Activated CD4-positive, alpha-beta T cell treated with anti-CD3 and anti-CD28 coated beads, Interleukin-2, Interleukin-6, amounts not matched to agents 100 ng/mL and 50 ng/mL, durations not matched to agents 16 hours and 8 hours (primary cell): ENCODE measurements at regions not wholly inside any gene's neighbourhood (a gene's known extent, or its start where the extent isn't known, plus 50 kb on each side); places are given as distances from the start of the nearest gene placed in this dataset.
A peak's percentile ranks its signal among the peaks of the same experiment; 100 is the strongest.
"Not testable (repeated sequence)": the region's sequence is repeated elsewhere in the genome, so short reads cannot be mapped to it uniquely, and the experiment has no call there.

Experiments used
- DNase-seq: peaks from one replicate; pipeline ENCODE4 v3.0.0-alpha.2; 2020

DNA sequence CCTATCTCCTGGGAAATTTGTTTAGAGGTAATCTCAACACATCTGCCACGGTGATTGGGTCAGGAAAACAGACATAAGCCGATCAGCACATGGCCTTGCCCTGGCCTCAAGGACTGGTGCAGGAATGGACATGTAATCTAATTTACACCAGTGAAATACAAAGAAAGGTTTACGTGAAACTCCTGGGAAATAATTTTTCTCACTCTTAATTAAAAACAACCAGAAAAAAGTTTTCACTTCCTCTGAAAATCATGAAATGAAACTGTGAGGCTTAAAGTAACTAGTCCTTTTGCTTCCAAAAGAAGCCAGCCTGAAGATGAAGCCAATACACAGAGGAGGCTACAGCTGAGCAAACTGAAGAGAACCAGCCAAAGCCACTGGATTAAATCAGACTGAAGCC, 154.1 kb upstream of the FAM241A start:
- no peak for DNase-seq

DNA sequence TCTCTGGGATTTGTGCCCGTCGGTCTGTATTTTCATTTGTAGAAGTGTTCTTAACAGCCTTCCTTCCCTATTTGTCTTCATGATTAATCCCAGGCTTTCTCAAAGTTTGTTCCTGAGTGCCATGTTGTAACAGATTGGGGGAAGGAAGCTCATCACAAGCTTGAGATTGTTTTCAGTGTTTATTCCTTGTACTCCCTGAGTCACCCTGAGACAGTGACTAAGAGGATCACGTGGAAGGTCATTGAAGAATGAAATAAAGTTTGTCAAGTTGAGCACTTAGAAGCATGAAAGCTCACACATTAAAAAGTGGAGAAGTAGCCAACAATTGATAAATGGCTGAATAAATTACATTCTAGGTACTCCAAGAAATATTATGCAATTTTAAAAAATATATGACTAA, 153.5 kb upstream of the FAM241A start:
- DNase-seq = no peak

DNA sequence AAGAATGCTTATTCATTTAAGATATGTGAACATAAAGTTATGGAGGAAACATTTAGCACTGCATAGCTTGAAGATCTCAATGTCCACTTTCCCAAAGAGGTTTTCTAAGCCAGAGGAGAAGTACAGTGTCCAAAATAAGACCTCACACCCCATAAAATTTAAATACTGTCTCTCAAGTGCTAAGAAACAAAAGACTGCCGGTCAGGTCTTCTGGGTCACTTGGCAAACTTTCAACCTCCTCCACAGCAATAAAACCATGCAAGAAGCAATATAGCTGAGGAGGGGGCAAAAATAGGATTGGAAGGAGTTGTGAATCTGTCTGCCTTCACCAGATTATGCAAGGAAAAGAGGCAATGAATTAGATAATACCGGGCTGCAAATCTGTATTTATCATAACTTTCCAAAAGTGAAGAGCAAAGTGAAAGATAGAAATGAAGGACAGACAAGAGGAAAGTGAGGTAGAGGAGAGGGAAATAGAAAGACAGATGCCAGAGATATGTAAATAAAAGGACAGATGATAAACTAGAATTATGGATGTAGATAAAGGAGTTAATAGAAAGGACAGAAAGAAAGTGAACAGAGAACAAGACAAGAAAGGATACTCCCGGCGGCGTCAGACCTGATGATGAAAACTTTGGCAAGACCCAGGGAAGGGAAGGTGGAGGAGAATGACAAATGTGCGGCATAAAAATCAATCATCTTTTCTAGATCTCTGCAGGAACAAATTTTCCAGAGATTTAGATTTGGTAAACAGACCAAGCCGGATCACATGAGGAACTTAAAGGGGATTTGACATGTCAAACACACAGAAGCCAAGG, 152.7 kb upstream of the FAM241A start:
- no peak for DNase-seq

DNA sequence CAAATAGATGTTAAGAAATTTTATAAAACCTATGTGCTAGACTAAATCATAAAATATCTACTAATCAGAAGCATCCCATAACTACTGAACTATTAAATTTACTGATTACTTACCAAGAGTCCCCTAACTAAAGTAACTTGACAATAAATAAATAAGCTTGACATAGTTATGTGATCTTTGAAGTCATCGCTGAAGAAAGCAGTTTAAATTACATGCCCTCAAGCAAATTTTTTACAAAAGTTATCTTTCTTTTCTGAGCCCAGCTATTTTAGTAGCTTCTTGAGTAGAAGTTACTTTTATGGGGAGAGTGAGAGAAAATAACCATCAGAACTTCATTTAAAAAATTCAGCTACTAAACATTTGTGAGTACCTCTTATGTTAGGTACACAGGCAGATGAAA, 150.9 kb upstream of the FAM241A start:
- DNase-seq = no peak

DNA sequence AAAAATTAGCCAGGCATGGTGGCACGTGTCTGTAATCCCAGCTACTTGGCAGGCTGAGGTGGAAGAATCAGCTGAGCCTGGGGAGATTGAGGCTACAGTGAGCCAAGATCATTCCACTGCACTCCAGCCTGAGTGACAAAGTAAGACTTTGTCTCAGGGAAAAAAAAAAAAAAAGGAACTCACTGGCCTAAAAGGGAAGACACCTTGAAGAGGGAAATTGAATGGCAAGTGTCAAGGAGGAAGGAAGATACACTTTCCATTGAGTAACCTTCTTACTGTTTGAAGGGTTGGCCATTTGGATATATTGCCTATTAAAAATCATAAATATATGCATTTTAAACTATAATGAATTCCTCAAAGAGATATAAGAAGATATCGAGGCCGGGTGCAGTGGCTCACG, 147.5 kb upstream of the FAM241A start:
- DNase-seq = no peak

DNA sequence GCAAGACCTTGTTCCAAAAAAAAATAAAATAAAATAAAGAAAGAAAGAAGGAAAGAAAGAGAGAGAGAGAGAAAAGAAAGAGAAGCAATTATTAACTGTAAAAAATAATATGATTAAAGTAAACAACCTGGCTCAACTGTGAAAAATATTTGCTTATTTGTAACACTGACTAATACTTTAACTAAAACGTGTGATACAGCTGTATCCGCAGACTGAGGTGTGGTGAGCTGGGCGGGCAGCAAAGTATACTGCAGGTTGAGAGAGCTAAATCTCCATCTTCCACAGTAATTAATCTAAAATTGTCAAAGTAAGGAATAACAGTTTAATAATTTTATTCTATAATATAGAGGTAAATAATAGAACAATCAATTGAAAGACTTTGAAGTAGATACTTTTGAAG, 145.5 kb upstream of the FAM241A start:
- no peak for DNase-seq

DNA sequence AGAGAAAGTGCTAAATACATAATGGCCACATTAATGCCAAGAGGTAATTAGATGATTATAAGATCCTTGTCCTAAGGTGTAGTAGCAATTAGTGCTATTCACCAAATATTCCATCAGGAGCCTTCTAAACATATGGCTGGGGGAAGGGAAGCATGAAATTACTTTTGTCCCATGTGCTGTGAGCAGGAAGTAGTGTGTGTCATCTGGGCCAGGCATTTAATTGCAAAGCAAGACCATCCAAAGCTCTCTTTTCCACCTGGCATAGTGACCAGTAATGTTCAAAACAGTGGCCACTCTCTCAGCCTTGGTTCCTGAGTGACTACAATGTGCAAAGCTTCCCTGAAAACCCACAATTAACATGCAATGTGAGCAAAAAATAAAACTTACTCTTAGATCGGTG, 144.2 kb upstream of the FAM241A start:
- DNase-seq = no peak

DNA sequence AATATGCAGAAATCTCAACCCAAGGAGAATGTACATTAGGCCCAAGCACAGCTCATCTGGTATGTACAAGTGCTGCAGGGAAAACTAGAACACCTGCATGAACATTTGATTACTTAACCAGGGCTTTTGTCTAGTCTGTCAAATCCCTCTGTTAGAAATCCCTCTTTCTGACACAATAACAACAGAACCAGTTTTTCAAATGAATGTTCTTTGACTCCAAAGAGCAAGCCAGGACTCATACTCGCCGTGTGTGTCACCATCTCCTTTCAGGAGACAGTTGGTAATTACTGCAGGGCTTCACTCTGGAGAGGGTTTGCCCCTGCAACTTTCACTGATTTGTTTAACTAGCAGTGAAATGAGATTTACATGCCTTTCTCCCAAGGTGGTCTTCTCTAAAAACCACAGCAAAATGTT, 143.0 kb upstream of the FAM241A start:
- DNase-seq = no peak

DNA sequence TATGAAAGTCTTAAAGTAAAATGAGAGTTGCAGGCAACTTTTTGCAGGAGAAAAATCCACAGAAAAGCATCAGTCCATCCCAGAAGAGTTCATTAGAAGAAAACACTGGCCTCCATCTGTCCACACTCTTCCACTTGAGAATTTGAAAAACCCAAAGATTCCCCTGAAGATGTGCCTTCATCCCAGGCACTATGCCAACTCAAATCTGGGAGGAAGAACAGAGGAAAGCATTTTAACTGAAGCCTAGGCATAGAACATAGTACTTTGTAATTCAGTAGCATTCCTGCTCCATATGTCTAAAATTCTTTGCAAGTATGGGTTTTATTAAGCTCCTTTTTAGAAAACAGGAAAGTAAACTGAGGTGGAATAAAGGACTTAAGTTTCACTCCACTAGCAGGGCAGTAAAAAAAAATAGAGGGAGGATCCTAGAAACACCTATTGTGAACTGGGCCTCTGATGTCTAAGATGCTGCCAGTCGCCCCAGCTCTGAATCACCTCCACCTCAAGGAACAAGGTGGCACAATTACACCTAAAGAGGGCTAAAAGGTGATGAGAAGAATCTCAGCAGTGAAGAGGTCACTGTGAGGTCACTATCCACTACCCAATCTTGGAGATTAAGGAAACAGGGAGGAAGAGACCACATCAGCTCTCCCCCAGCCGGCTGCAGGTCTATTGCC, 141.9 kb upstream of the FAM241A start:
- no peak for DNase-seq

DNA sequence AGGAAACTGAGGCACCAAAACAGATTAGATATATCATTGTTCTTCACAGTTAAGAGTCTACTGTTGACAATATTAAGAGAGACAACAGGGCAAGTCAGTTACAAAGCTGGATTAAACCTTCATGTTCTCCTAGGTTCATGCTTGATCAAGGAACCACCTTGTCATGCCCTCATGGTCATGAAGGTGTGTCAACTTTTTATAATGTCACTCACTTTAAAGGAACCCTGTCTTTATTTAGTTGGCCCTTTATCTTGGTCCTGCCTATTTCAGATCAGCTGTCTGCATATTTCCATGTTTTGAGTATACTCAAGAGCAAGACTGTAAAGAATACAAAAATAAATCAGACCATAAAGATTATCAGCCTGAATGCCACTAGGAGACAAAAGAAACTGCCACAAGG, 140.2 kb upstream of the FAM241A start:
- DNase-seq = no peak

DNA sequence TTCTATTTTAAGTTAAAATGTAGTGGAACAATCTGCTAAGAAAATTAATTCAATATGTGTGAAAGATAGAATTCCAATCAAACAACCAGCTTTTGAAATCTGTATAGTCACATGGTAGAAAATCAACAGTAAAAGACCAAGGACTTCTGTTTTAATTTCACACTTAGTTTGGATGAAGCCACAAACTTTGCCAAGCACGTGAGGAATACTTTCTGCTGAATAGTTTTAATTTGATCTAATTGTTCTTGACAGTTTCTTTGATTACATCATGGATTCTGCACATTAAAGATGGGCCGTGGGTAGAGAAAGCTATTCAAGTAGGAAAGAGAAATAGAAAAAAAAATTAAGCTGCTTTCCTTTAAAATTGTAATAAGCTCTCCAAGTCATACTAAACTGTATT, 137.9 kb upstream of the FAM241A start:
- DNase-seq = no peak

DNA sequence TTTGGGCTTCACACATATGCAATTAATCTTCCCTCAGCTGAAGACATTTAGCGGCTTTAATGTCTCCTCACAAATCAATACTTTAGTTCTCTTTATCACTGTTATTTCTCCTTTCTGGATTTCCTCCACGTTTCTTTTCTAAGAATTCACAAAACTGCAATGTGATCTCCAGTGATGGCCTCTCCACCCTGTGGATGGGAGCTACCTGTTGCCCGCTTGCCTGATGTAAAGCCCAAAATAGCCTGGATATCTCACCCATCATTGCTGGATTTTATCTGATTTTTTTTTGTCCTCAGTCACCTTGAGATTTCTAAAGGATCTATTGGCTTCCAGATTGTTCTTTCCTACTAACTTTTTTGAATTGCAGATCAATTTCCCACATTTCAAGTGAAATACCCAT, 129.3 kb upstream of the FAM241A start:
- no peak for DNase-seq

DNA sequence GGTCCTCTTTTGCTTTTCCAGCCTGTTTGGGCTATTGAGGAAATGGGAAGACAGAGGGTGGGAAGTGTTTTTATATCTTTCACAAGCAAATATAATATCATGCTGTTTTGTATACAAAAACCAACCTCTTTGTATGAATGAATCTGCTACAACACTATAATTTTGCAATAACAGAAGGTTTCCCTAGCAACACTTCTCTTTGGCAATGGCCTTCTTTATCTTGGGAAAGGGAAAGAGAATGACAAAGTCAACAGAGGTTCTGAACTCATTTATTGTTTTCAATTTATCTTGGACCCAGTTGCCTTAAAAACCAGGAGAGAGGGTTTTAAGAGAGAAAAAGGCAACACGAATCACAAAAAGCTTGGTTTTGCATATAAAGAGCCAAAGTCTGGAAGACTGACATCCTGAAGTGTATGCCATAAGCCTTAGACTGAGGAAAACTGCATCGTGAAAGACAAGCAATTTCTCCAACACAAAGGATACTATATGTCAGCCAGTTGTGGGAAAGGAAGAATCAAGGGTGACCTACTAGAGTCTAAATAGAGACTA, 121.8 kb upstream of the FAM241A start:
- DNase-seq = no peak

DNA sequence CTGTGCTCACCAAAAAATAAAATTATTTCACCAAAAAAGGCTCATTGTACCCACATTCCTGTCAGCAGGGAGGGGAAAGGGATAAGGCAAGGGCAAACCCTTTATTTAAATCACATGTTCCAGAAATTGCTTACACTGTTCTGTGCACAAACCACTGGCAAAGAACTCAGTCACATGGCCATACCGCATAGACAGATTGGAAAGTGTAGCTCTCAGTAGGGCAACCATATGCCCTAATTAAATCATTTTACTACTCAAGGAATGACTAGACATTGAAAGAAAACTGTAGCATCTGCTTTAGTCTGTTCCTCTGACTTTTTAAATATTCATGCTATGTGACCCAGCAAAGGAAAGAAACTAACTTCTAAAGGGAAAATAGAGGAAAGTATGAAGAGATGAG, 119.2 kb upstream of the FAM241A start:
- DNase-seq = no peak

DNA sequence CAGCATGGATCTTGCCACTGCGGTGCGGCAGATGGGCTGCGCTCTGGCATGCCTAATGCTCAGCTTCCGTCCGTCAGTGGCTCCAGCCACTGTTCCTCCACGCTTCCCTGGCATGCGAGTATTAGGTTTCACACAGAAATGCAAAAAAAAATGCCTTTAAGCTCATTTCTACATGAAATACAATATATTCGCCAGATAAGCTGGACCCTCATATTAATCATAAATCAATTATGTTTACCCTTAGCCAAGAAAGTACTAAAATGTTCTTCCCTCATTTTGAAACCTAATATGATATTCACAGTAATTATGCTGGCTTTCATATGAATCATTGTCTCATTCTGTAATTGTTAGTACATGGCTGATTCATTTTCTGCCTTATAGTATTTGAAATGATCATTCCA, 115.5 kb upstream of the FAM241A start:
- no peak for DNase-seq

DNA sequence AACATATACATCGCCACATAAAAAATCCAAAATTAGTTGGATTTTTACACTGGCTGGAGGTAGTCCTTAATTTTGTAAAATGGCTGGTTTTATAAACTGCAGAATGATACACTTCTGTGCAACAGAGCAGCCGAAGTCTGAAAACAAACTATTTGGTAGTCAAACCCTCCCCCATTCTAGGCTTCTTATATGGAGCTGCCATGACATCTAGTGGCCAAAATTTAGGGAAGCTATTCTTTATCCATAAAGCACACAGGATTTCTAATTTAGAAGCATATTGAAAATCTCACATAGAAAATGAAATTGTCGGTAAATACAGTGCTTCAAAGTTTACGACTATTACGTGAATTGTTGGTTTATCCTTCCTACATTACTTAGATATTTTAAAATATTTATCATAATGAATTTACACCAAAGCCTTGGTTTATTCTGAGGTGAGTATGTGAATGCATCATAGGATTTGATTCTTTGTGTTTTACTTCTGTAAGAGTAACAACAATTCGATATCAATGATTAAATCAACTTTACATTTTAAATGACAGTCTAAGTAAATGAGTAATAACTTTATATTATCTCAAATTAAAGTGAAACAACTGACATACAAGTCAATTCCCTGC, 113.4 kb upstream of the FAM241A start:
- DNase-seq = peak; percentile 39

DNA sequence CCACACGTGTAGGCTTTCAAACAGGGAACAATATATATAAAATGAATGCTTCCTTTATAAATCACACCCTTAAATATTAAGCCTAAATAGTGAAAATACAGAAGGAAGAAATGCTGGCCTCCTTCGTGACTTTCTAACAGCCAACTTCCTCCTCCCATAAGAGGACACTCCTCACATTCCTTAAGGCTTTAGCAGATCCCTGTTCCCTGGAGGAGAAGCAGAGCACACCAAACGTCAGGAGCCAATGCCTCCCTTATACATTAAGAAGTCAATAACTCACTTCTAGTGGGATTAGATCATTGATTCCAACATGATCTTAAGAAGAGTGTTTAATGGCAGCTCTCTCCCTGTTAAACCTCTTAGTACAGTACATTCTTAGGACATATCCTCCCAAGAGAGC, 108.4 kb upstream of the FAM241A start:
- no peak for DNase-seq

DNA sequence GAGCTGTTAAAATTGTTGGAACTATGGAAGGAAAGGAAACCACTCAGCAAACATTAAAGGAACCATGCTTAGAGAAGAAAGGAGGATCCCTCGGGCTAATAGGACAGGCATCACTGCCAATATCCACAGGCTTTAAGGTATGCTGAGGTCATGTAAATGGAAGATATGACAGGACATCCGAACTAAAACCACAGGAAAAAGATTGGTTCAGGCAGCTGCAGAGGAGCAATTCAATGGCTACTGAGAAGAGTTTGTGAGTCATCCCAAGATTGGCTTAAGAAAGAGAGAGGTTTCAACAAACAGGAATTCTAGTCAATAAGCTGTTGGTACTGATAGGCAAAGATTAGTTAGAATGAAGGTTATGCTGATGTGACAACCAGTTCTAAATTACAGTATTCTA, 106.4 kb upstream of the FAM241A start:
- no peak for DNase-seq

DNA sequence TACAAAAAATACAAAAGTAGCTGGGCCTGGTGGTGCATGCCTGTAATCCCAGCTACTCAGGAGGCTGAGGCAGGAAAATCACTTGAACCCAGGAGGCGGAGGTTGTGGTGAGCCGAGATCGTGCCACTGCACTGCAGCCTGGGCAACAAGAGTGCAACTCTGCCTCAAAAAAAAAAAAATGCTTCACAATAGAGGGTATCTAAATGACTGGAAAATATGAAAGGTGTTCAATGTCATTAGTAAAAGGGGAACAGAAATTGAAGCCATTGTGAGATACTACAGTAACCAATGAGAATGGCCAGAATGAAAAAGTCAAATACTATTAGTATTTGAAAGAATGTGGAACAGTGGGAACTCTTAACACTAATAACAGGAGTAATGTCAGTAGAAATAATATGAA, 96.1 kb upstream of the FAM241A start:
- not testable (repeated sequence) for DNase-seq

DNA sequence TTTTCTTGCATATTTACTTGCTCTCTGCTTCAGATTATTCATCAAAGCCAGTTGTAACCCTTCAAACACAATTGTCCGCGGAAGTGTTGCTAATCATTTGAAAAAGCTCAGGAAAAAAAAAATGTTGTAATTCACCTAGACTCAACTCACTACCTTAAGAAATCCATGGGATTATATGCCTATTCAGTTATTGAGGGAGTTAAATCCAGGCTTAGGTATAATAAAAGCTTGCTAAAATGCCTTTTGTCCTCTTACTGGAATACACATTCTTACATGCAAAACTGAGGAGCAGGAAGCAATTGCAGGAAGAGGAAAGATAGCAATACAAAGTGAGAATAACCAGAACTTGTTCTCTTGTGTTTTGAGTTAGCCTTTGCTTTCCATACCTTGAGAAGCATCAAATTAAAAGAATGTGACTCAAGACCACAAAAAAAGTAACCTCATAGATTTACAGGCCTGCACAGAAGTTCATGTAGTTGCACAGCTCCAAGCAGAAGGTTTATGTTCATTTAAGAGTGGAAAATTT, 91.4 kb upstream of the FAM241A start:
- no peak for DNase-seq

DNA sequence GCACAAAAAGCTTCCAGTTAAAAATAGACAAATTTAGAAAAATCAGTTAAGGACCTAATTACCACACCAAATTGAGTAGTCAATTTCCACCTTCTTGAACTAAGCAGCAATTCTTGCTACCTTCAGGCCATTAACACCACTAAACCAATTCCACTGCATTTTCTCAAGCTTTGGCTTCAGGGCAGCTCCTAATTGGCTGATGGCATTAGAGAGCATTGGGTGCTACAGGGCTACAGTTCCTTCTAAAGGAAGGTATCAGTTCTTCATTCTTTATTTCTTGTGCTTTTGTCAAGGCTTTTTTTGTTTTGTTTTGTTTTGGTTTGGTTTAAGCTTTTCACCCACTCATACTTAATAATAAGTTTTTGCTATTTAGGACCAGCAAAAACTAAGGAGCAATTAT, 90.2 kb upstream of the FAM241A start:
- DNase-seq = no peak

DNA sequence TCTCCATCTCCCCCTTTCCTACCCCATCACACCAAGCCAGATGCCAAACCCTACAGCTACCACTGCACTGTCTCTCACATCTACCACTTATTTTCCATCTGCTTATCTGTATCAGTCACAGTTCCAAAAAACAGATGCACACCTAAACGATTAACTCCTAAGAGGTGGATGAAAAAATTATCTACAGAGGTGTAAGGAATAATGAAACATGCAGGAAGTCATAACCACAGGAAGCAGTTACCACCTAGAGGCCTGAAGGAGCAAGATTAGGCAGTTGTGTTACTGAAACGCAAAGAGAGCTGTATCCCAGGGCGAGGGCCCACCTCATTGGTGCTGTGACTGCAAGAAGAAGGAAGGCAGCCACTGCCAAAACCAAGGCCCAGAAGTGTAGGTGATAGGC, 87.8 kb upstream of the FAM241A start:
- DNase-seq = no peak

DNA sequence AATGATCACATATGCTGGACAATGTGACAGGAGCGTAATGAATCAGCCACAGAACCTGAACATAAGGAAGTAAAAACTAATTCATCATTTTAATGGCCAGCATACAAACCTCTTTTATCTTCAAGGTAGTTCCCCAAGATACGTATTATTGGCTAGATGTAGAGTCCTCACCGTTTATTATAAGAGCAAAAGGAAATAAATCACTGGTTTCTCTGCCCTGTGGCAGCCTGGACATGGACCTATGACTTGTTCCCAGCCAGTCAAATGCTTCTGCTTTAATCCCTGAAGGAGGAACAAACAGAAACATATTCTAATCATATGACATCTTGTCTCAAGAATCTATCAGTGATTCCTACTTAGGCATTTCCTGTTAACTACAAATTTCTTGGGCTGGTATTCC, 86.8 kb upstream of the FAM241A start:
- no peak for DNase-seq

DNA sequence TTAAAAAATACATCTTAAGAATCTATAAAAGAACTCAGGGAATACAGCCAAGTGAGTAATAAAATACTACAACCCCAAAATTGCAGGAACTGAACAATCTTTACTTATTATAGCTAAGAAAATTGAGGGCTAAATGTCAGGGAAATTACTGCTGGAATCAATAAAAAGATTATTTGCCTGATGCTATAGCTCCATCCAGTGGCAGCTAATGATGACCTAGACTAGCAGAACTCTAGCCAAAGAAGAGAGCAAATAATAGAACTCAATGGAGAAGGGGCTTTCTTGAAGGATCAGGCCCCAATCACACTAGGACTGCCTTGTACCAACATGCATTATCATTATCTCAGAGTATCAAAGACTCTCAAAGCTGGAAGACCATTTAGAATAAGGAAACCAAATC, 85.0 kb upstream of the FAM241A start:
- peak; percentile 7 for DNase-seq
